CD14-positive monocyte (primary cell): ENCODE measurements at regions not wholly inside any gene's neighbourhood (a gene's known extent, or its start where the extent isn't known, plus 50 kb on each side); places are given as distances from the start of the nearest gene placed in this dataset.

Experiments
- DNase-seq, 3 donors: peaks; one replicate each; pipeline ENCODE4 v3.0.0-alpha.2; 2011 to 2022
- H2AFZ ChIP-seq: 2 replicates; pipeline ENCODE4 v1.6.0; 2012; ENCODE audit warnings: mild to moderate bottlenecking, low read depth, low read length, inconsistent platforms; ENCODE audit not compliant: insufficient read depth, poor library complexity, severe bottlenecking
- H3K27ac ChIP-seq, 2 donors: 1 replicate in 1 of 2; 2 replicates in 1 of 2; pipeline ENCODE4 v1.5.1; 2012 to 2013; ENCODE audit warnings: low read length in 2 of 2, control low read depth in 1 of 2, inconsistent platforms in 1 of 2, low read depth in 1 of 2, mild to moderate bottlenecking in 1 of 2
- H3K27me3 ChIP-seq, 2 donors: one replicate each; pipeline versions ENCODE4 v1.6.0 to v1.6.1; 2011 to 2013; ENCODE audit warnings: low read length in 2 of 2; ENCODE audit not compliant: control insufficient read depth in 2 of 2, insufficient read depth in 2 of 2
- H3K36me3 ChIP-seq, 2 donors: replicated peaks in 1 of 2; 1 replicate in 1 of 2; 2 replicates in 1 of 2; pipeline versions ENCODE4 v1.5.1 to v1.6.1; 2012 to 2013; ENCODE audit warnings: low read length in 2 of 2, control low read depth in 1 of 2, inconsistent platforms in 1 of 2, mild to moderate bottlenecking in 1 of 2; ENCODE audit not compliant: insufficient read depth in 2 of 2, control insufficient read depth in 1 of 2
- H3K4me1 ChIP-seq, 2 donors: 1 replicate in 1 of 2; 2 replicates in 1 of 2; pipeline versions ENCODE4 v1.5.1 to v1.6.1; 2012 to 2013; ENCODE audit warnings: low read length in 2 of 2, control low read depth in 1 of 2, inconsistent platforms in 1 of 2, mild to moderate bottlenecking in 1 of 2, moderate library complexity in 1 of 2; ENCODE audit not compliant: insufficient read depth in 2 of 2, control insufficient read depth in 1 of 2
- H3K4me2 ChIP-seq: replicated peaks from 2 replicates; pipeline ENCODE3; 2012; ENCODE audit warnings: low read length, moderate library complexity, mild to moderate bottlenecking; ENCODE audit not compliant: poor library complexity, severe bottlenecking; ENCODE audit errors: extremely low read depth
- H3K4me3 ChIP-seq, 3 experiments: fragments of 200-600 bp in 1 of 3; sonication (generic) in 1 of 3; replicated peaks in 1 of 3; 1 replicate in 2 of 3; 2 replicates in 1 of 3; pipeline ENCODE4 v1.5.1; 2011 to 2013; ENCODE audit warnings: low read length in 3 of 3, mild to moderate bottlenecking in 3 of 3, control low read depth in 2 of 3, low read depth in 2 of 3, inconsistent platforms in 1 of 3, moderate library complexity in 1 of 3
- H3K79me2 ChIP-seq: 2 replicates; pipeline ENCODE4 v1.6.0; 2012; ENCODE audit warnings: mild to moderate bottlenecking, control low read depth, inconsistent platforms, low read length, moderate library complexity; ENCODE audit not compliant: insufficient read depth
- H3K9ac ChIP-seq: 2 replicates; pipeline ENCODE4 v1.6.0; 2017; ENCODE audit warnings: low read length, mild to moderate bottlenecking; ENCODE audit not compliant: insufficient read depth, poor library complexity, severe bottlenecking
- H3K9me3 ChIP-seq, 2 donors: replicated peaks in 1 of 2; 1 replicate in 1 of 2; 2 replicates in 1 of 2; pipeline versions ENCODE4 v1.5.1 to v1.6.1; 2012 to 2013; ENCODE audit warnings: low read length in 2 of 2, control low read depth in 1 of 2; ENCODE audit not compliant: control insufficient read depth in 1 of 2, insufficient read depth in 1 of 2
- H4K20me1 ChIP-seq: 2 replicates; pipeline ENCODE4 v1.6.0; 2012; ENCODE audit warnings: mild to moderate bottlenecking, low read length, control low read depth, moderate library complexity; ENCODE audit not compliant: insufficient read depth
- H3K27ac Mint-ChIP-seq, 7 donors: one replicate each; pipeline ENCODE4 v1.8.0; 2020; ENCODE audit warnings: mild to moderate bottlenecking in 7 of 7, mixed read lengths in 7 of 7, moderate library complexity in 6 of 7, inconsistent platforms in 2 of 7
- H3K27me3 Mint-ChIP-seq, 3 donors: one replicate each; pipeline ENCODE4 v1.8.0; 2021 to 2022; ENCODE audit warnings: low read depth in 3 of 3, mild to moderate bottlenecking in 3 of 3, mixed read lengths in 3 of 3, moderate library complexity in 3 of 3, inconsistent platforms in 1 of 3
- H3K36me3 Mint-ChIP-seq, 2 donors: one replicate each; pipeline ENCODE4 v1.8.0; 2020; ENCODE audit warnings: mixed read lengths in 2 of 2, inconsistent platforms in 1 of 2, mild to moderate bottlenecking in 1 of 2
- H3K4me1 Mint-ChIP-seq: one replicate; pipeline ENCODE4 v1.8.0; 2020; ENCODE audit warnings: mild to moderate bottlenecking, mixed read lengths
- H3K4me3 Mint-ChIP-seq, 2 donors: one replicate each; pipeline ENCODE4 v1.8.0; 2020; ENCODE audit warnings: mild to moderate bottlenecking in 2 of 2, mixed read lengths in 2 of 2, moderate library complexity in 1 of 2
- H3K9me3 Mint-ChIP-seq, 7 donors: one replicate each; pipeline ENCODE4 v1.8.0; 2020 to 2022; ENCODE audit warnings: mixed read lengths in 7 of 7, mild to moderate bottlenecking in 6 of 7, moderate library complexity in 6 of 7, inconsistent platforms in 2 of 7
- whole genome bisulfite sequencing: methylation state at CpG from one replicate; pipeline ENCODE4 v1.1.5; 2013; ENCODE audit warnings: missing lambda C conversion rate; ENCODE audit not compliant: insufficient coverage; 5-methylcytosine and 5-hydroxymethylcytosine counted together
- intact Hi-C, 2 donors: fragments of 100-400 bp; cut with micrococcal nuclease; formaldehyde crosslinking; loops; one replicate each; pipeline versions ENCODE4 v1.15.0 to v1.15.1; 2023
- TF ChIP-seq, protein P1 (sequence below): fragments of 200-600 bp; IDR thresholded peaks from one replicate; pipeline ENCODE4 v1.8.0; 2022; ENCODE audit warnings: antibody characterized with exemption, mild to moderate bottlenecking

DNA sequence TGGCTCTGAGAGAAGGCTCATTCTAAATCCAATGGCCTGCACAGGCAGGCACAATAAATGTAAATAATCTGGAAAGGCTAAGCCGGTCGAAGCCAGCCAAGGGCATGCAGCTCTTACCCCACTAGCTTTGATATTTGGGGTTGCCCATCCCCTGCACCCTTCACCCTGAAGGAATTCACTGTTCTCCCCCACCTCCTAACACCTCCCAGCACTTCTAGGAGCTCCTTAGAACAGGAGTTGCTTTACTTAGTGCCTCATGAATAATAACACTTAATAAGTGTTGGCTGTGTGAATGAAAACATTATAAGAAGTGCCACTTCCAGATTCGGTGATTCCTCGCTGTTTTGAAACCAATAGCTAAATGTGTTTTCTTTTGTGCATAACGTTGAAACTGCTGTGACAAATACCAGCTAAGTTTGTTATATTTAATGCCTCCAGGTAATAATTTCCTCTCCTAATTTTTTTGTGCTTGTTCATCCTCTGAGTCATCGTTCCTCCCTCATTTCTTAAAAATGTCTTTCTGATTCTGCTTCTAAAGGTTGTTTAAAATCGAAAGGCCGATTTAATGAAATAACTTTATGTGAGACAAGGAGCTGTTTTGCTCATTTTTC, 458.8 kb downstream of the METTL4 start:
- Mint-ChIP-seq H3K4me3 (no peak overlapping the region), H3K27ac (no peak overlapping the region), H3K27me3 (peaks cover 2 to 25% (median 14%) of the 10 kb centered on the region in 3 donors), H3K36me3 (no peaks in the 10 kb centered on the region), H3K4me1 (no peaks in the 10 kb centered on the region), H3K9me3 (no peaks in the 10 kb centered on the region)
- H2AFZ ChIP-seq: no peak overlapping the region
- DNase-seq: no peak
- no peaks in the 10 kb centered on the region for H3K36me3 ChIP-seq
- H3K27me3 ChIP-seq: no peaks in the 10 kb centered on the region
- no peak overlapping the region for H3K27ac ChIP-seq
- H3K4me3 ChIP-seq: no peak overlapping the region
- no peaks in the 10 kb centered on the region for H3K9me3 ChIP-seq
- no peaks in the 10 kb centered on the region for H3K79me2 ChIP-seq
- TF ChIP-seq, protein P1, sequence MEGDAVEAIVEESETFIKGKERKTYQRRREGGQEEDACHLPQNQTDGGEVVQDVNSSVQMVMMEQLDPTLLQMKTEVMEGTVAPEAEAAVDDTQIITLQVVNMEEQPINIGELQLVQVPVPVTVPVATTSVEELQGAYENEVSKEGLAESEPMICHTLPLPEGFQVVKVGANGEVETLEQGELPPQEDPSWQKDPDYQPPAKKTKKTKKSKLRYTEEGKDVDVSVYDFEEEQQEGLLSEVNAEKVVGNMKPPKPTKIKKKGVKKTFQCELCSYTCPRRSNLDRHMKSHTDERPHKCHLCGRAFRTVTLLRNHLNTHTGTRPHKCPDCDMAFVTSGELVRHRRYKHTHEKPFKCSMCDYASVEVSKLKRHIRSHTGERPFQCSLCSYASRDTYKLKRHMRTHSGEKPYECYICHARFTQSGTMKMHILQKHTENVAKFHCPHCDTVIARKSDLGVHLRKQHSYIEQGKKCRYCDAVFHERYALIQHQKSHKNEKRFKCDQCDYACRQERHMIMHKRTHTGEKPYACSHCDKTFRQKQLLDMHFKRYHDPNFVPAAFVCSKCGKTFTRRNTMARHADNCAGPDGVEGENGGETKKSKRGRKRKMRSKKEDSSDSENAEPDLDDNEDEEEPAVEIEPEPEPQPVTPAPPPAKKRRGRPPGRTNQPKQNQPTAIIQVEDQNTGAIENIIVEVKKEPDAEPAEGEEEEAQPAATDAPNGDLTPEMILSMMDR: no peak
- intact Hi-C loops: loop anchor here in 1 of 2 donors (10.0 kb wide), 1 partner anchor 432 kb away; no protein-coding TSS in a partner anchor
- no peaks in the 10 kb centered on the region for H4K20me1 ChIP-seq
- H3K4me1 ChIP-seq: no peaks in the 10 kb centered on the region
- no peak overlapping the region for H3K4me2 ChIP-seq
- H3K9ac ChIP-seq: no peak overlapping the region
- WGBS: no CpG with 5 or more reads among the region's 8 CpGs

DNA sequence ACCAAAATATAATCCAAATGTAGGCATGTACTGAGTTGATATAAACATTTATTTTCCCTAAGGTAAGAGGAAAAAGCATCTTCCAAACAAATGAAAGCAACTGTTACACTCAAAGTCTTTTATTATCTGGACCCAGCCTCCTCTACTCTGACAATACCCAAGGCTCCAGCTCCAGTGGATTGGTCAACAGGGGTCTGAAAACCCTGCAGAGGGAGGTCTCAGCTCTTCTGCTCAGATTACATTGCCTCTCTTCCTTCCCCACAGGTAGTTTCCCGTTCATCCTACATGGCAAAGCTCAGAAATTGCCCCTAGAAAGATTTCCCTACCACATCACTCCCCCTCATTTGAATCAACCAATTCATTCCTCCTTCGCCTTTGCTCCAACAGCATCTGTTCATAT, 457.0 kb downstream of the METTL4 start:
- Histone ChIP-seq H3K27me3 (no peaks in the 10 kb centered on the region), H3K9ac (no peak overlapping the region), H3K4me1 (no peaks in the 10 kb centered on the region), H4K20me1 (no peaks in the 10 kb centered on the region), H3K9me3 (no peaks in the 10 kb centered on the region), H3K36me3 (no peaks in the 10 kb centered on the region), H3K4me3 (no peak overlapping the region), H3K27ac (no peak overlapping the region), H3K79me2 (no peaks in the 10 kb centered on the region), H2AFZ (no peak overlapping the region), H3K4me2 (no peak overlapping the region)
- Mint-ChIP-seq H3K9me3 (no peaks in the 10 kb centered on the region), H3K4me1 (no peaks in the 10 kb centered on the region), H3K27ac (no peak overlapping the region), H3K27me3 (peaks cover 5 to 25% (median 14%) of the 10 kb centered on the region in 3 donors), H3K36me3 (no peaks in the 10 kb centered on the region), H3K4me3 (no peak overlapping the region)
- TF ChIP-seq, protein P1: no peak
- 44% methylated on average over 2 of the region's 2 CpGs for WGBS
- intact Hi-C loops: loop anchor here in 1 of 2 donors (10.0 kb wide), 1 partner anchor 431 kb away; no protein-coding TSS in a partner anchor
- DNase-seq: no peak
